ENCODE measurements at regions not wholly inside any gene's neighbourhood (a gene's known extent, or its start where the extent isn't known, plus 50 kb on each side); places are given as distances from the start of the nearest gene placed in this dataset.

DNA sequence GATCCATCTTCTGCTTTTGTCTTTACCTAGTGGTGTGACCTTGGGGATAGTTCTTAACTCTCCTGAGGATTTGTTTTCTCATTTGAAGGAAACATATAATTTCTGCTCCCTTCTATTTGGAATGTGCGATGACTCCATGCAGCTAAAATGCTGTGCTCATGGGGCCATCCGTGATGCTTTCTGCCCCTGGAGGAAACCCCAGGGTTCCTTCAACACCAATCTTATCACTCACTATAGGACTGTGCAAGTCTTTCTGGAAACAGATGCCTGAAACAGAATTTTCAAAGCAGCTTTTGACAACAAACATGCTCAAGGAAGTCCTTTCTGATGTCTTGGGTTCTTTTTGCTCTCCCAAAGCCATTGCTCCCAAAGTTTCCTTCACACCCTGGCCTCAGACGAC, 128.8 kb upstream of the GGTLC1 start:
- no peak overlapping the region for H3K23ac ChIP-seq (ENCODE audit: low read length)
- no peak overlapping the region for H3K4ac ChIP-seq (ENCODE audit: low read depth, low read length)
- no peaks in the 10 kb centered on the region for H3K27me3 ChIP-seq (ENCODE audit: insufficient read depth, low read length)
- H4K12ac ChIP-seq (ENCODE audit: low read depth, low read length) = no peak overlapping the region
- no peaks in the 10 kb centered on the region for H3K9me3 ChIP-seq (ENCODE audit: insufficient read depth, low read depth, low read length)
- H2AK5ac ChIP-seq (ENCODE audit: low read length) = no peak overlapping the region
- H2BK5ac ChIP-seq (ENCODE audit: low read depth, low read length, poor library complexity) = no peak overlapping the region
- no peak for DNase-seq
- H4K8ac ChIP-seq (ENCODE audit: low read depth, low read length) = no peak overlapping the region
- H3K9ac ChIP-seq (ENCODE audit: low read length) = no peak overlapping the region
- H3K4me3 ChIP-seq (ENCODE audit: low read depth, low read length) = no peak overlapping the region
- no peaks in the 10 kb centered on the region for H3K79me2 ChIP-seq (ENCODE audit: control insufficient read depth, insufficient read depth, low read length, poor library complexity)
- H2AFZ ChIP-seq (ENCODE audit: insufficient read depth, low read length, poor library complexity) = no peak overlapping the region
- H3K18ac ChIP-seq (ENCODE audit: low read length) = no peak overlapping the region
- no peak overlapping the region for H3K4me2 ChIP-seq (ENCODE audit: low read length)
- no peak overlapping the region for H3K14ac ChIP-seq (ENCODE audit: low read length)
- no peaks in the 10 kb centered on the region for H3K36me3 ChIP-seq (ENCODE audit: control insufficient read depth in 1 of 2, insufficient read depth in 2 of 2, low read length in 2 of 2)
- H3K4me1 ChIP-seq (ENCODE audit: control insufficient read depth in 1 of 2, insufficient read depth in 2 of 2, low read length in 2 of 2) = peaks cover 10 to 14% of the 10 kb centered on the region in 2 experiments
- no peak overlapping the region for H2BK120ac ChIP-seq (ENCODE audit: insufficient read depth, low read length, poor library complexity)
- no peak overlapping the region for H2BK12ac ChIP-seq (ENCODE audit: low read length)
- no peak overlapping the region for H3K27ac ChIP-seq (ENCODE audit: low read depth, low read length)
- H3K79me1 ChIP-seq (ENCODE audit: low read length) = no peaks in the 10 kb centered on the region
- no peak overlapping the region for H4K91ac ChIP-seq (ENCODE audit: low read depth, low read length)
- WGBS (ENCODE audit: extremely low coverage, insufficient coverage, insufficient read length) = no CpG with 5 or more reads among the region's 3 CpGs

GRCh38 chr20:24116611-24117010, 128.0 kb upstream of the GGTLC1 start:
- no peaks in the 10 kb centered on the region for H3K79me2 ChIP-seq (ENCODE audit: control insufficient read depth, insufficient read depth, low read length, poor library complexity)
- no peak overlapping the region for H2BK120ac ChIP-seq (ENCODE audit: insufficient read depth, low read length, poor library complexity)
- H4K8ac ChIP-seq (ENCODE audit: low read depth, low read length) = no peak overlapping the region
- H4K91ac ChIP-seq (ENCODE audit: low read depth, low read length) = peak overlapping the region; percentile 64
- no peak overlapping the region for H2BK5ac ChIP-seq (ENCODE audit: low read depth, low read length, poor library complexity)
- no peaks in the 10 kb centered on the region for H3K36me3 ChIP-seq (ENCODE audit: control insufficient read depth in 1 of 2, insufficient read depth in 2 of 2, low read length in 2 of 2)
- H2AK5ac ChIP-seq (ENCODE audit: low read length) = no peak overlapping the region
- H3K4me1 ChIP-seq (ENCODE audit: control insufficient read depth in 1 of 2, insufficient read depth in 2 of 2, low read length in 2 of 2) = peaks cover 10 to 14% of the 10 kb centered on the region in 2 experiments
- H3K14ac ChIP-seq (ENCODE audit: low read length) = no peak overlapping the region
- no peak overlapping the region for H3K23ac ChIP-seq (ENCODE audit: low read length)
- H2BK12ac ChIP-seq (ENCODE audit: low read length) = peak overlapping the region; percentile 68
- H3K4ac ChIP-seq (ENCODE audit: low read depth, low read length) = no peak overlapping the region
- no peak overlapping the region for H3K9ac ChIP-seq (ENCODE audit: low read length)
- no peak overlapping the region for H3K4me3 ChIP-seq (ENCODE audit: low read depth, low read length)
- H3K79me1 ChIP-seq (ENCODE audit: low read length) = no peaks in the 10 kb centered on the region
- no peak overlapping the region for H3K4me2 ChIP-seq (ENCODE audit: low read length)
- no peak overlapping the region for H2AFZ ChIP-seq (ENCODE audit: insufficient read depth, low read length, poor library complexity)
- DNase-seq = no peak
- no CpG with 5 or more reads among the region's 4 CpGs for WGBS (ENCODE audit: extremely low coverage, insufficient coverage, insufficient read length)
- no peak overlapping the region for H3K18ac ChIP-seq (ENCODE audit: low read length)
- no peaks in the 10 kb centered on the region for H3K27me3 ChIP-seq (ENCODE audit: insufficient read depth, low read length)
- no peak overlapping the region for H3K27ac ChIP-seq (ENCODE audit: low read depth, low read length)
- no peak overlapping the region for H4K12ac ChIP-seq (ENCODE audit: low read depth, low read length)
- H3K9me3 ChIP-seq (ENCODE audit: insufficient read depth, low read depth, low read length) = peaks cover 2% of the 10 kb centered on the region

GRCh38 chr20:24112360-24112759, 123.8 kb upstream of the GGTLC1 start:
- Histone ChIP-seq H3K14ac (ENCODE audit: low read length) (no peak overlapping the region), H3K18ac (ENCODE audit: low read length) (no peak overlapping the region), H2AFZ (ENCODE audit: insufficient read depth, low read length, poor library complexity) (no peak overlapping the region), H3K9ac (ENCODE audit: low read length) (no peak overlapping the region), H3K27me3 (ENCODE audit: insufficient read depth, low read length) (no peaks in the 10 kb centered on the region), H2BK120ac (ENCODE audit: insufficient read depth, low read length, poor library complexity) (no peak overlapping the region), H2AK5ac (ENCODE audit: low read length) (no peak overlapping the region), H3K4ac (ENCODE audit: low read depth, low read length) (no peak overlapping the region), H3K4me2 (ENCODE audit: low read length) (no peak overlapping the region), H3K36me3 (ENCODE audit: control insufficient read depth in 1 of 2, insufficient read depth in 2 of 2, low read length in 2 of 2) (no peaks in the 10 kb centered on the region), H2BK12ac (ENCODE audit: low read length) (no peak overlapping the region), H3K9me3 (ENCODE audit: insufficient read depth, low read depth, low read length) (peaks cover 2% of the 10 kb centered on the region), H4K8ac (ENCODE audit: low read depth, low read length) (no peak overlapping the region), H3K79me2 (ENCODE audit: control insufficient read depth, insufficient read depth, low read length, poor library complexity) (no peaks in the 10 kb centered on the region), H3K79me1 (ENCODE audit: low read length) (no peaks in the 10 kb centered on the region), H2BK5ac (ENCODE audit: low read depth, low read length, poor library complexity) (no peak overlapping the region), H3K4me1 (ENCODE audit: control insufficient read depth in 1 of 2, insufficient read depth in 2 of 2, low read length in 2 of 2) (peaks cover 0 to 4% of the 10 kb centered on the region in 2 experiments), H4K91ac (ENCODE audit: low read depth, low read length) (no peak overlapping the region), H3K23ac (ENCODE audit: low read length) (no peak overlapping the region), H3K27ac (ENCODE audit: low read depth, low read length) (no peak overlapping the region), H3K4me3 (ENCODE audit: low read depth, low read length) (no peak overlapping the region), H4K12ac (ENCODE audit: low read depth, low read length) (no peak overlapping the region)
- no peak for DNase-seq
- WGBS (ENCODE audit: extremely low coverage, insufficient coverage, insufficient read length) = no CpG with 5 or more reads among the region's 7 CpGs

DNA sequence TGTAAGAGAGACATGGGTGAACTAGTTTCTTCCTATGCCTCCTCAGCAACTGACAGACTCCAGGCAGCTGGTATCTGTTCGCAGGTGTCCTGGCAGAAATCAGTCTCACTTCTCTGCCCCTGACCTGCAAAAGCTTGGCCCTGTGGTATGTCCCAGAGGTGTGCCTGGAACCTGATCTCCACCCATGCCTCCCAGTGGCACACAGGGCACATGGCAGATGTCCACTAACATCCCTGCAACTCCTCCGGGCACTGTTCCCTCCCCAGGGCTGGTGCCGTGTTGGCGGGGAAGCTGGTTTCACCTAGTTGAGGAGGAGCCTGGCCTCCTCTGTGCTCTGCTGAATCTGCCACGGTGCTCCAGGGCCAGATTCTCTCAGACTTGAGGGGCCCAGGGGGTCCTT, 123.3 kb upstream of the GGTLC1 start:
- Histone ChIP-seq H2AK5ac (ENCODE audit: low read length) (peak overlapping the region; percentile 15), H4K91ac (ENCODE audit: low read depth, low read length) (no peak overlapping the region)

More for the DNA sequence above, 123.3 kb upstream of the GGTLC1 start:
- no peak overlapping the region for H3K4ac ChIP-seq (ENCODE audit: low read depth, low read length)
- peaks cover 0 to 4% of the 10 kb centered on the region in 2 experiments for H3K4me1 ChIP-seq (ENCODE audit: control insufficient read depth in 1 of 2, insufficient read depth in 2 of 2, low read length in 2 of 2)
- H3K9me3 ChIP-seq (ENCODE audit: insufficient read depth, low read depth, low read length) = peaks cover 2% of the 10 kb centered on the region
- no CpG with 5 or more reads among the region's 5 CpGs for WGBS (ENCODE audit: extremely low coverage, insufficient coverage, insufficient read length)
- H3K18ac ChIP-seq (ENCODE audit: low read length) = no peak overlapping the region
- peak overlapping the region; percentile 60 for H3K23ac ChIP-seq (ENCODE audit: low read length)
- H3K27ac ChIP-seq (ENCODE audit: low read depth, low read length) = no peak overlapping the region
- H3K36me3 ChIP-seq (ENCODE audit: control insufficient read depth in 1 of 2, insufficient read depth in 2 of 2, low read length in 2 of 2) = no peaks in the 10 kb centered on the region
- no peaks in the 10 kb centered on the region for H3K79me2 ChIP-seq (ENCODE audit: control insufficient read depth, insufficient read depth, low read length, poor library complexity)
- no peak overlapping the region for H3K9ac ChIP-seq (ENCODE audit: low read length)
- H4K12ac ChIP-seq (ENCODE audit: low read depth, low read length) = no peak overlapping the region
- DNase-seq = no peak
- no peak overlapping the region for H3K4me3 ChIP-seq (ENCODE audit: low read depth, low read length)
- no peak overlapping the region for H2BK120ac ChIP-seq (ENCODE audit: insufficient read depth, low read length, poor library complexity)
- no peak overlapping the region for H4K8ac ChIP-seq (ENCODE audit: low read depth, low read length)
- H2BK5ac ChIP-seq (ENCODE audit: low read depth, low read length, poor library complexity) = no peak overlapping the region
- H3K14ac ChIP-seq (ENCODE audit: low read length) = no peak overlapping the region
- H2AFZ ChIP-seq (ENCODE audit: insufficient read depth, low read length, poor library complexity) = no peak overlapping the region
- H3K27me3 ChIP-seq (ENCODE audit: insufficient read depth, low read length) = no peaks in the 10 kb centered on the region
- H3K4me2 ChIP-seq (ENCODE audit: low read length) = no peak overlapping the region
- no peaks in the 10 kb centered on the region for H3K79me1 ChIP-seq (ENCODE audit: low read length)
- H2BK12ac ChIP-seq (ENCODE audit: low read length) = no peak overlapping the region

All from trophoblast cell (in vitro differentiated cells and primary cell).